Hepatocyte (in vitro differentiated cells): ENCODE measurements at regions not wholly inside any gene's neighbourhood (a gene's known extent, or its start where the extent isn't known, plus 50 kb on each side); places are given as distances from the start of the nearest gene placed in this dataset.

Source experiments
- CTCF ChIP-seq: fragments of 200-600 bp; sonication (generic); IDR thresholded peaks from 2 replicates; pipeline ENCODE4 v1.5.1; 2016; ENCODE audit warnings: antibody characterized with exemption, mild to moderate bottlenecking; ENCODE audit not compliant: poor library complexity
- EZH2 ChIP-seq: fragments of 200-600 bp; sonication (generic); IDR thresholded peaks from 2 replicates; pipeline ENCODE4 v1.6.1; 2016; ENCODE audit warnings: antibody characterized with exemption, mild to moderate bottlenecking, borderline replicate concordance

GRCh38 chr11:129283141-129283540 lies 91.0 kb upstream of the ARHGAP32 start:
- TF ChIP-seq CTCF, result no peak
- TF ChIP-seq EZH2, result no peak
